Thyroid gland (tissue), 4 donors: ENCODE measurements at regions not wholly inside any gene's neighbourhood (a gene's known extent, or its start where the extent isn't known, plus 50 kb on each side); places are given as distances from the start of the nearest gene placed in this dataset.

Experiments
- DNase-seq, 2 donors: peaks; one replicate each; pipeline ENCODE4 v3.0.0-alpha.2; 2019
- H3K27ac ChIP-seq, 3 donors: fragments of 200-600 bp; sonication (generic); 1 replicate in 2 of 3; 2 replicates in 1 of 3; pipeline ENCODE4 v1.5.1; 2016 to 2019; ENCODE audit warnings: mild to moderate bottlenecking in 1 of 3, moderate library complexity in 1 of 3
- H3K27me3 ChIP-seq: fragments of 200-600 bp; sonication (generic); one replicate; pipeline ENCODE4 v1.5.1; 2019
- H3K36me3 ChIP-seq, 2 donors: fragments of 200-600 bp; sonication (generic); one replicate each; pipeline ENCODE4 v1.5.1; 2016 to 2019
- H3K4me1 ChIP-seq, 2 donors: fragments of 200-600 bp; sonication (generic); one replicate each; pipeline ENCODE4 v1.5.1; 2017 to 2019
- H3K4me3 ChIP-seq, 3 donors: fragments of 200-600 bp; sonication (generic); replicated peaks in 1 of 3; 1 replicate in 2 of 3; 2 replicates in 1 of 3; pipeline ENCODE4 v1.5.1; 2016; ENCODE audit warnings: mild to moderate bottlenecking in 1 of 3
- H3K9me3 ChIP-seq: fragments of 200-600 bp; sonication (generic); one replicate; pipeline ENCODE4 v1.5.1; 2017
- CTCF ChIP-seq, 6 experiments: fragments of 200-600 bp in 3 of 6; fragments of 450-650 bp in 3 of 6; sonication (generic) in 3 of 6; IDR thresholded peaks; one replicate each; pipeline ENCODE4 v1.5.1; 2016 to 2019; ENCODE audit warnings: antibody characterized with exemption in 6 of 6, mild to moderate bottlenecking in 2 of 6, inconsistent platforms in 1 of 6, moderate library complexity in 1 of 6
- POLR2A ChIP-seq, 2 donors: fragments of 450-650 bp; IDR thresholded peaks; one replicate each; pipeline ENCODE4 v1.6.1; 2017; ENCODE audit warnings: antibody characterized with exemption in 2 of 2, mild to moderate bottlenecking in 2 of 2, moderate library complexity in 1 of 2
- WGBS, 2 donors: methylation state at CpG; one replicate each; pipeline ENCODE4 v1.1.5; 2017; 5-methylcytosine and 5-hydroxymethylcytosine counted together
- intact Hi-C: fragments of 100-400 bp; cut with DNase I; formaldehyde crosslinking; loops from one replicate; pipeline ENCODE4 v1.15.1; 2023

- 78 to 84% methylated on average over 17 of the region's 17 CpGs for WGBS, 2 donors
- TF ChIP-seq POLR2A (IDR thresholded peaks at IDR 0.05), result no peak
- Histone ChIP-seq H3K4me3 (no peak overlapping the region), H3K9me3 (no peaks in the 10 kb centered on the region), H3K4me1 (peaks cover 0 to 2% of the 10 kb centered on the region in 2 donors), H3K27ac (no peak overlapping the region), H3K36me3 (no peaks in the 10 kb centered on the region), H3K27me3 (no peaks in the 10 kb centered on the region)
- intact Hi-C loops, result no loop called here
- DNase-seq, result no peak
These were observed 200.1 kb downstream of the NDUFA10 start for GRCh38 chr2:239824866-239825704.

- WGBS, 2 donors, result 38 to 39% methylated on average over 11 of the region's 11 CpGs
- H3K27ac ChIP-seq, result no peak overlapping the region
- peak in 4 of 6 experiments; percentile 52 to 64 (median 57) for TF ChIP-seq CTCF (IDR thresholded peaks at IDR 0.05)
- TF ChIP-seq POLR2A (IDR thresholded peaks at IDR 0.05), result no peak
- H3K4me1 ChIP-seq, result peaks cover 0 to 10% of the 10 kb centered on the region in 2 donors
- DNase-seq, result peak; percentile 68 to 72
- no peaks in the 10 kb centered on the region for H3K36me3 ChIP-seq
- H3K9me3 ChIP-seq, result no peaks in the 10 kb centered on the region
- H3K4me3 ChIP-seq, result no peak overlapping the region
- no peaks in the 10 kb centered on the region for H3K27me3 ChIP-seq
- intact Hi-C loops, result no loop called here
These were observed 201.0 kb downstream of the NDUFA10 start for GRCh38 chr2:239824046-239824694.

GRCh38 chr2:239822146-239822831, 202.9 kb downstream of the NDUFA10 start:
- Histone ChIP-seq H3K27ac (no peak overlapping the region), H3K4me3 (no peak overlapping the region), H3K36me3 (no peaks in the 10 kb centered on the region), H3K4me1 (peaks cover 0 to 10% of the 10 kb centered on the region in 2 donors), H3K9me3 (no peaks in the 10 kb centered on the region), H3K27me3 (no peaks in the 10 kb centered on the region)
- intact Hi-C loops, result no loop called here
- TF ChIP-seq CTCF (IDR thresholded peaks at IDR 0.05) (no peak), POLR2A (IDR thresholded peaks at IDR 0.05) (no peak)
- 84 to 92% methylated on average over 16 of the region's 16 CpGs for WGBS, 2 donors
- no peak for DNase-seq

GRCh38 chr2:239821694-239822075, 203.5 kb downstream of the NDUFA10 start:
- DNase-seq, result no peak
- H3K4me1 ChIP-seq, result peaks cover 0 to 10% of the 10 kb centered on the region in 2 donors
- intact Hi-C loops, result no loop called here
- 70 to 72% methylated on average over 4 of the region's 4 CpGs for WGBS, 2 donors
- TF ChIP-seq CTCF (IDR thresholded peaks at IDR 0.05) (no peak), POLR2A (IDR thresholded peaks at IDR 0.05) (no peak)
- no peaks in the 10 kb centered on the region for H3K9me3 ChIP-seq
- no peaks in the 10 kb centered on the region for H3K27me3 ChIP-seq
- no peak overlapping the region for H3K27ac ChIP-seq
- no peak overlapping the region for H3K4me3 ChIP-seq
- no peaks in the 10 kb centered on the region for H3K36me3 ChIP-seq

GRCh38 chr2:239820836-239821693, 204.1 kb downstream of the NDUFA10 start:
- no peak for DNase-seq
- no peaks in the 10 kb centered on the region for H3K27me3 ChIP-seq
- peaks cover 0 to 10% of the 10 kb centered on the region in 2 donors for H3K4me1 ChIP-seq
- no peak overlapping the region for H3K27ac ChIP-seq
- no peak overlapping the region for H3K4me3 ChIP-seq
- no peaks in the 10 kb centered on the region for H3K9me3 ChIP-seq
- intact Hi-C loops, result no loop called here
- no peaks in the 10 kb centered on the region for H3K36me3 ChIP-seq
- WGBS, 2 donors, result 67 to 79% methylated on average over 11 to 16 of the region's 16 CpGs
- TF ChIP-seq CTCF (IDR thresholded peaks at IDR 0.05) (no peak), POLR2A (IDR thresholded peaks at IDR 0.05) (no peak)
